ENCODE measurements at regions not wholly inside any gene's neighbourhood (a gene's known extent, or its start where the extent isn't known, plus 50 kb on each side); places are given as distances from the start of the nearest gene placed in this dataset.
"Not testable (repeated sequence)": the region's sequence is repeated elsewhere in the genome, so short reads cannot be mapped to it uniquely, and the experiment has no call there.

DNA sequence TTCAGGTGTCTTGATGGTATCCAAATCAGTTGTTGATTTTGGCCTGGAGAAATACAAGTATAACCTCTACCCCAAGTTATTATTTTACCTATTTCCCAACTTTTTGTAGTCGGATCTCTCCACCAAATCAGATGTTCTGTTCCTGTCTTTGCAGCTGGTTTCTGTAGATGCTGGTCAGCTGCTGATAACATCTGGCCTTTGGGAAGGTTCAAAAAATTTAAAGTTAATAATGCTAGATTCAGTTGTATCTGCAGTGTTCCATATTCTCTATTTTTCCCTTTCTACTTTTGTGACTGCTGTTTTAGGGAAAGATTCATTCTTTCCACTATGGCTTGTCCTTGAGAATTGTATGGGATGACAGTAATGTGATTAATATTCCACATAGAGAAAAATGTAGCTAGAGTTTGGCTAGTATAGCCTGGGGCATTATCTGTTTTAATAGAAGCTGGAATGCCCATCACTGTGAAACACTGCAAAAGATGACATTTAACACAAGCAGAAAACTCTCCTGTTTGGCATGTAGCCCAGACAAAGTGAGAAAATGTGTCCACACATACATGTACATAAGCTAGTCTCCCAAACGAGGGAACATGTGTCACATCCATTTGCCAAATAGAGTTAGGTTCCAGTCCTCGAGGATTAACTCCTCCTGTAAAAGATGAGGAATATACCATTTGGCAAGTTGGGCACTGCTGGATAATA is 99.2 kb downstream of the ZNF100 start:
- not testable (repeated sequence) for DNase-seq

DNA sequence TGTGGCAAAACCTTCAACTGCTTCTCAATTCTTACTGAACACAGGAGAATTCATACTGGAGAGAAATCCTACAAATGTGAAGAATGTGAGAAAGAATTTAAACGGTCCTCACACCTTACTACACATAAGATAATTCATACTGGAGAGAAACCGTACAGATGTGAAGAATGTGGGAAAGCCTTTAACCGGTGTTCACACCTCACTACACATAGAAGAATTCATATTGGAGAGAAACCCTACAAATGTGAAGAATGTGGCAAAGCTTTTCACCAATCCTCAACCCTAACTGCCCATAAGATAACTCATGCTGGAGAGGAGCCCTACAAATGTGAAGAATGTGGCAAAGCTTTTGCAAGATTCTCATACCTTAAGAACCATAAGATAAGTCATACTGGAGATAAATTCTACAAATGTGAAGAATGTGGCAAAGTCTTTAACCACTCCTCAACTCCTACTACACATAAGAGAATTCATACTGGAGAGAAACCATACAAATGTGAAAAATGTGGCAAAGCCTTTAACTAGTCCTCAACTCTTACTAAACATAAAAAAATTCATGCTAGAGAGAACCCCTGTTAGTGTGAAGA is 111.7 kb downstream of the ZNF100 start:
- DNase-seq, result no peak

DNA sequence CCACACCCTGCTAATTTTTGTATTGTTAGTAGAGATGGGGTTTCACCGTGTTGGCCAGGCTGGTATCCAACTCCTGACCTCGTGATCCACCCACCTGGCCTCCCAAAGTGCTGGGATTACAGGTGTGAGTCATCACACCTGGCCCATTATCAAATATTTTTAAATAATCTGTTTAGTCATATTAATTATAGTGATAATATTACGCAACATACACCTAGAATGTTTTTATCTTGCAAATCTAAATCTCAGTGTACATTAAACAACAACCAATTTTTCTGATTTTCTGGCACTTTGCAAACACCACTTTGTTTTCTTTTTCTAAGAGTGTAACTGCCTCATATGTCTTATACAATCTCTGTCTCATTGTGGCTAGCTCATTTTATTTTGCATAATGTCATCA is 115.9 kb downstream of the ZNF100 start:
- not testable (repeated sequence) for DNase-seq

DNA sequence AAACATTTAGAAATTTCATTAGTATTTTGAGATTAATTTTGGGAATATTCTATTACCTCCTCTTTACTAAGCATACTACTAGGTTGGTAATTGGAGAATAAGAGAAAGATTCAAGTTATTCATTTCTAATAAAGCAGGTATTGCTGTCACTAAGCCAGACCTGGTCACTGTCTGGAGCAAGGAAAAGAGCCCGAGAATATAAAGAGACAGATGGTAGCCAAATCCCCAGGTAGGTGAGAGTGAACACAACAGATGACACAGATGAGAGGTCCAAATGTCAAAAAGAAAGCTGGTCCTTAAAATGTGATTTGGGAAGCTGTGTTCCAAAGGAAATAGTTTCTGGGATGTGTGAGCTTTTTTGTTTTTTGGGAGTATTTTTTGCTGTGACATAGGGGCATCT is 128.6 kb downstream of the ZNF100 start:
- DNase-seq, result no peak

- no peak for DNase-seq
These were observed 121.7 kb downstream of the ZNF429 start for GRCh38 chr19:21626924-21627697.

- DNase-seq, result no peak
These were observed 120.7 kb downstream of the ZNF429 start for GRCh38 chr19:21626091-21626490.

DNA sequence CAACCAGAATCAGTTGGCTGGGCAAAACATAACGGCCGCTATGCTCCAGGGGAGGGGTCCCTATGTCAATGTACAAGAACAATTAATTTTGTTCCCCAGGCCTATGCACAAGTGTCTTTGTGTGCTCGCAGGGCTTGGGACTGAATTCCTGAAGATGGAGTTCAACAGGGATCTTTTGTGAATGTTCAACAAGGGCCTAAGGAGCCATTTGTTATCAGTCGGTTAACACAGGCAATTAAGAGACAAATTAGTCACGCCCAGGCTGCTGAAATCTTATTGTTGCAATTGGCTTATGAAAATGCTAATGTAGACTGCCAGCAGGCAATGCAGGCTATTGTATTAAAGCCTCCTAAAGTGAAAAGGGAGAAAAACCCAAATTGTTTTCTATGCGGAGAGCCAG is 117.5 kb downstream of the ZNF429 start:
- no peak for DNase-seq

DNA sequence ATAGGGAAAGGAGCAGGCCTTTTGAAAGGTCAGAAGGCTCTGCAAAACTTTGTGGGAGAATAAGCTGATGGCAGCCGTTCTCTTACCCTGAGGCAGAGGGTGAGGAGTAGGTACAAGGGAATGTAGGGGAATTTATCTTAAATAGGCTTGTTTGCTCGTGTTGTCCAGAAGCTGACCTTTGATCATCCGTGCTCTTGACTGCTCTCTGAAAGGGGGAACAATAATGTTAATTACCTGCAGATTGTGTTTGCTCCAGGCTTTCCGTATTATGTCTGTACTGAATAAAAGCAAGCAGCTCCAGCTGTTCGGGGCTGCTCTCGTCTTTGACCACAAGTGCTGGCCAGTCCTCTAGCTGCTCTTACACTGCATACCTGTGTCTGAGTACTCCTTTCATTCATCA is 116.3 kb downstream of the ZNF429 start:
- DNase-seq, result no peak

GRCh38 chr19:21617740-21618339 is 112.4 kb downstream of the ZNF429 start:
- DNase-seq, result no peak

- DNase-seq, result not testable (repeated sequence)
These were observed 109.4 kb downstream of the ZNF429 start for GRCh38 chr19:21614776-21615175.

GRCh38 chr19:21613201-21613600 is 107.8 kb downstream of the ZNF429 start:
- not testable (repeated sequence) for DNase-seq

DNA sequence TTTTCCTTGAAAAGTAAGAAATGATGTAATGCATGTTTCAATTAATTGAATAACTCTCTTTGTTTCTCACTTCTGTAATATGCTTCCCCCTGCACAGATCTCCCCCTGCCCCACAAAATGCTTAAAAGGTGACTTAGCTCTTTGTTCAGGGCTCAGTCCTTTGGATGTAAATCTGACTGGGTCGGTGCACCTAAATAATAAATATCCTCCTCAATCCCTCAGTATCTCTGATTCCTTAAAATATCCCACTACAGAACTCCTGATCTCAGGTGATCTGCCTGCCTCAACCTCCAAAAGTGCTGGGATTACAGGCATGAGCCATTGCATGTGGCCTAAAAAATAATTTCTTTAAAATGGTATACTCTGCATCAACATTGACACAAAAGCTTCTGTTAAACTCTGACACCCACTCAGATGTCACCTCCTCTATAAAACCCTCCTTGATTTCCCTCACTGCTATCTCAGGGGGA is 107.0 kb downstream of the ZNF429 start:
- no peak for DNase-seq

- no peak for DNase-seq
These were observed 106.4 kb downstream of the ZNF429 start for GRCh38 chr19:21611659-21612402.

- no peak for DNase-seq
These were observed 105.4 kb downstream of the ZNF429 start for GRCh38 chr19:21610787-21611186.

GRCh38 chr19:21610341-21610740 is 104.9 kb downstream of the ZNF429 start:
- DNase-seq, result no peak

DNA sequence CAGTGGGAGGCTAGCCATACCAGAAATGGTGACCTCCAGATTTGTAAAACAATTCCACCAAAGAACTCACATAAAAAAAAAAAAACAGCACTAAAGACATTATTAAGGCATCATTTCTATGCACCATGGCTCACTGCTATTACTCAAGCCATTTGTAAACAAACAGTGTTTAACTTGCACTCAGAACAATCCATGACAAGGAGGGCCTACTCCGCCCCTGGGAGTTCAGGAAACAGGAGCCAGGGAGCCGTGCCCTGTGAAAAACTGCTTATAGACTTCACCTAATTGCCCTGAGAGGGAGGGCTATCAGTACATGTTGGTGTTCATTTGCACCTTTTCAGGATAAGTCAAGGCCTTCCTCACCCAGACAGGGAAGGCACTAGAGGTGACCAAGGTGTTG is 103.2 kb downstream of the ZNF429 start:
- no peak for DNase-seq

DNA sequence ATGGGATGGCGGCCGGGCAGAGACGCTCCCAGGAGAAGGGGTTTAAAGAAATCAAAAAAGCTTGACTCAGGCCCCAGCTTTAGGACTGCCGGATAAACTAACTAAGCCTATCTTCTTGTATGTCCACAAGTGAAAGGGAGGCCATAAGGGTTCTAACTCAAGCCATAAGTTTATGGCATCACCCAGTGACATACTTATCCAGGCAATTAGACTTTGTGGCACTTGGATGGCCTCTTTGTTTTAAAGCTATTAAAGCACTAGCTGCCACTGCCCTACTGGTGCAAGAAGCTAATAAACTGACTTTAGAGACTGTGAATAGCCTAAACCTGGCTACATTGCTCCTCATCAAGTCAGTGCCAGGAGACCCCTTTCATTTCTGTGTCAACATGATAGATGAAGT is 102.0 kb downstream of the ZNF429 start:
- no peak for DNase-seq

- not testable (repeated sequence) for DNase-seq
These were observed 101.6 kb downstream of the ZNF429 start for GRCh38 chr19:21607011-21607410.

- not testable (repeated sequence) for DNase-seq
These were observed 100.9 kb downstream of the ZNF429 start for GRCh38 chr19:21606326-21606725.

- DNase-seq, result peak; percentile 87
These were observed 99.6 kb downstream of the ZNF429 start for GRCh38 chr19:21604951-21605476.

All from DMS79 treated with DMSO at 0.1 percent for 48 hours (cell line).